Fibroblast of lung (primary cell): ENCODE measurements at regions not wholly inside any gene's neighbourhood (a gene's known extent, or its start where the extent isn't known, plus 50 kb on each side); places are given as distances from the start of the nearest gene placed in this dataset.

Experiments
- CTCF ChIP-seq, 2 donors: IDR thresholded peaks in 1 of 2; conservative IDR thresholded peaks in 1 of 2; 1 replicate in 1 of 2; 2 replicates in 1 of 2; pipeline ENCODE4 v1.5.1; 2011 to 2012; ENCODE audit warnings: low read length in 2 of 2, control low read depth in 1 of 2, inconsistent platforms in 1 of 2, low read depth in 1 of 2, mild to moderate bottlenecking in 1 of 2
- EZH2 ChIP-seq: IDR thresholded peaks from 2 replicates; pipeline ENCODE4 v1.5.1; 2012; ENCODE audit warnings: low read length, control low read depth, mild to moderate bottlenecking; ENCODE audit errors: missing control alignments

GRCh38 chr21:25092441-25093011, 514.8 kb downstream of the MRPL39 start:
- no peak for TF ChIP-seq EZH2
- no peak for TF ChIP-seq CTCF (conservative IDR thresholded peaks at IDR 0.05 in 1 of 2, IDR thresholded peaks at IDR 0.05 in 1 of 2; ENCODE audit: low read depth in 1 of 2, low read length in 2 of 2)
